HEK293 (cell line): ENCODE measurements at regions not wholly inside any gene's neighbourhood (a gene's known extent, or its start where the extent isn't known, plus 50 kb on each side); places are given as distances from the start of the nearest gene placed in this dataset.

Experiments used
- CTCF ChIA-PET: fragments of 350-600 bp; formaldehyde crosslinking; extraction: SDS; loops from one replicate; lab custom pipeline; 2021; ENCODE audit warnings: antibody characterized with exemption; lab: Yijun Ruan, JAX
- POLR2A ChIA-PET: fragments of 300-600 bp; formaldehyde crosslinking; extraction: SDS; loops from one replicate; lab custom pipeline; 2020; ENCODE audit warnings: antibody characterized with exemption, inconsistent platforms; lab: Yijun Ruan, JAX
- H3K27ac ChIP-seq: fragments of 200-500 bp; sonication (Bioruptor generic); 2 replicates; pipeline ENCODE4 v1.5.1; 2014; ENCODE audit warnings: low read depth, low read length, control low read depth, inconsistent platforms; ENCODE audit errors: extremely low read depth
- H3K36me3 ChIP-seq, 2 experiments: fragments of 200-500 bp in 1 of 2; sonication (Bioruptor generic) in 1 of 2; 1 replicate in 1 of 2; 2 replicates in 1 of 2; pipeline ENCODE4 v1.5.1; 2014 to 2017; ENCODE audit warnings: inconsistent platforms in 2 of 2, low read length in 2 of 2; ENCODE audit not compliant: control insufficient read depth in 2 of 2, insufficient read depth in 1 of 2
- H3K4me1 ChIP-seq: fragments of 200-500 bp; sonication (Bioruptor generic); 2 replicates; pipeline ENCODE4 v1.5.1; 2014; ENCODE audit warnings: mild to moderate bottlenecking, low read length, inconsistent platforms; ENCODE audit not compliant: control insufficient read depth, insufficient read depth
- H3K4me3 ChIP-seq: 2 replicates; pipeline ENCODE4 v1.5.1; 2011; ENCODE audit warnings: low read depth, mild to moderate bottlenecking, control low read depth, low read length, moderate library complexity
- H3K9me3 ChIP-seq: fragments of 200-500 bp; sonication (Bioruptor generic); 2 replicates; pipeline ENCODE4 v1.5.1; 2014; ENCODE audit warnings: low read depth, low read length, inconsistent platforms; ENCODE audit not compliant: control insufficient read depth, insufficient read depth
- KLF16 ChIP-seq: fragments of 450-650 bp; formaldehyde crosslinking; IDR thresholded peaks from 2 replicates; pipeline ENCODE4 v1.5.1; 2017; ENCODE audit warnings: missing biosample characterization, missing genetic modification characterization
- PRDM10 ChIP-seq: fragments of 450-650 bp; formaldehyde crosslinking; IDR thresholded peaks from 2 replicates; pipeline ENCODE4 v1.5.1; 2016; ENCODE audit warnings: missing biosample characterization, missing genetic modification characterization
- REST ChIP-seq: fragments of 450-650 bp; formaldehyde crosslinking; IDR thresholded peaks from 2 replicates; pipeline ENCODE4 v1.5.1; 2016; ENCODE audit warnings: missing biosample characterization, missing genetic modification characterization
- ZBTB17 ChIP-seq: fragments of 450-650 bp; formaldehyde crosslinking; IDR thresholded peaks from 2 replicates; pipeline ENCODE4 v1.5.1; 2016; ENCODE audit warnings: missing biosample characterization, missing genetic modification characterization
- ZNF138 ChIP-seq: fragments of 450-650 bp; formaldehyde crosslinking; IDR thresholded peaks from 2 replicates; pipeline ENCODE4 v1.5.1; 2016; ENCODE audit warnings: missing biosample characterization, missing genetic modification characterization, borderline replicate concordance
- ZNF169 ChIP-seq: fragments of 450-650 bp; formaldehyde crosslinking; IDR thresholded peaks from 2 replicates; pipeline ENCODE4 v1.5.1; 2016; ENCODE audit warnings: missing biosample characterization, missing genetic modification characterization
- ZNF211 ChIP-seq: fragments of 450-650 bp; formaldehyde crosslinking; IDR thresholded peaks from 2 replicates; pipeline ENCODE4 v1.5.1; 2016; ENCODE audit warnings: low read depth, missing biosample characterization, missing genetic modification characterization
- ZNF239 ChIP-seq: fragments of 450-650 bp; formaldehyde crosslinking; IDR thresholded peaks from 2 replicates; pipeline ENCODE4 v1.5.1; 2016; ENCODE audit warnings: missing biosample characterization, missing genetic modification characterization
- ZNF311 ChIP-seq: fragments of 450-650 bp; formaldehyde crosslinking; IDR thresholded peaks from 2 replicates; pipeline ENCODE4 v1.5.1; 2017; ENCODE audit warnings: missing biosample characterization, missing genetic modification characterization, borderline replicate concordance
- ZNF341 ChIP-seq: fragments of 450-650 bp; formaldehyde crosslinking; IDR thresholded peaks from 2 replicates; pipeline ENCODE4; 2016; ENCODE audit warnings: low read depth, missing biosample characterization, missing genetic modification characterization
- ZNF555 ChIP-seq: fragments of 450-650 bp; formaldehyde crosslinking; conservative IDR thresholded peaks from 2 replicates; pipeline ENCODE4 v1.5.1; 2017; ENCODE audit warnings: missing biosample characterization, mild to moderate bottlenecking, missing genetic modification characterization, inconsistent platforms
- ZNF558 ChIP-seq: fragments of 450-650 bp; formaldehyde crosslinking; IDR thresholded peaks from 2 replicates; pipeline ENCODE4 v1.5.1; 2016; ENCODE audit warnings: missing biosample characterization, missing genetic modification characterization
- ZNF596 ChIP-seq: fragments of 450-650 bp; IDR thresholded peaks from 2 replicates; pipeline ENCODE4 v1.5.0; 2018; ENCODE audit warnings: missing biosample characterization, mild to moderate bottlenecking, missing genetic modification characterization, moderate library complexity
- ZNF621 ChIP-seq: fragments of 450-650 bp; formaldehyde crosslinking; IDR thresholded peaks from 2 replicates; pipeline ENCODE4 v1.5.1; 2017; ENCODE audit warnings: missing biosample characterization, missing genetic modification characterization
- ZNF747 ChIP-seq: fragments of 450-650 bp; formaldehyde crosslinking; IDR thresholded peaks from 2 replicates; pipeline ENCODE4 v1.5.1; 2016; ENCODE audit warnings: missing biosample characterization, missing genetic modification characterization
- TF ChIP-seq, protein P1 (sequence below): fragments of 450-650 bp; formaldehyde crosslinking; IDR thresholded peaks from 2 replicates; pipeline ENCODE4 v1.5.1; 2016; ENCODE audit warnings: missing biosample characterization, missing genetic modification characterization
- TF ChIP-seq, protein P2 (sequence below): fragments of 450-650 bp; formaldehyde crosslinking; IDR thresholded peaks from 2 replicates; pipeline ENCODE4 v1.5.1; 2016; ENCODE audit warnings: missing biosample characterization, missing genetic modification characterization, borderline replicate concordance
- TF ChIP-seq, protein P3 (sequence below): fragments of 450-650 bp; formaldehyde crosslinking; IDR thresholded peaks from 2 replicates; pipeline ENCODE4 v1.5.1; 2016; ENCODE audit warnings: missing biosample characterization, missing genetic modification characterization, low read depth

DNA sequence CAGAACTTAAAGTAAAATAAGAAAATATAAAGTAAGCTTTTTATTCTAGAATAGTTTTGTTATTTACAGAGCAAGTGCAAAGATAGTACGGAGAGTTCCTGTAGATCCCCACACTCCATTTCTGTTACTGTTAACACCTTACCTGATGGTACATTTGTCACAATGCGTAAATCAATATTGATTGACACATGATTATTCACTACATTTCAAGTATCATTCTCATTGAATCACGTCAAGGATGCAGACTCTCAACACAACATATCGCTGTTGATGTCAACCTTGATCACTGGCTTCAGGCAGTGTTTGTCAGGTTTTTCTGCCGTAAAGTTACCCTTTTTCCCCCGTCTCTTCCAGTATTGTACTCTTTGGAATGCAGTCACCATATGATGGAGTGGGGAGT is 64.2 kb upstream of the WSCD1 start:
- H3K4me3 ChIP-seq, result no peak overlapping the region
- ChIA-PET CTCF (no interaction called here), POLR2A (no interaction called here)
- H3K36me3 ChIP-seq, result no peaks in the 10 kb centered on the region
- no peaks in the 10 kb centered on the region for H3K4me1 ChIP-seq
- no peak for TF ChIP-seq ZNF621 (tag by site-specific recombination)
- TF ChIP-seq ZNF341 (tag by site-specific recombination), result no peak
- TF ChIP-seq, protein P1, sequence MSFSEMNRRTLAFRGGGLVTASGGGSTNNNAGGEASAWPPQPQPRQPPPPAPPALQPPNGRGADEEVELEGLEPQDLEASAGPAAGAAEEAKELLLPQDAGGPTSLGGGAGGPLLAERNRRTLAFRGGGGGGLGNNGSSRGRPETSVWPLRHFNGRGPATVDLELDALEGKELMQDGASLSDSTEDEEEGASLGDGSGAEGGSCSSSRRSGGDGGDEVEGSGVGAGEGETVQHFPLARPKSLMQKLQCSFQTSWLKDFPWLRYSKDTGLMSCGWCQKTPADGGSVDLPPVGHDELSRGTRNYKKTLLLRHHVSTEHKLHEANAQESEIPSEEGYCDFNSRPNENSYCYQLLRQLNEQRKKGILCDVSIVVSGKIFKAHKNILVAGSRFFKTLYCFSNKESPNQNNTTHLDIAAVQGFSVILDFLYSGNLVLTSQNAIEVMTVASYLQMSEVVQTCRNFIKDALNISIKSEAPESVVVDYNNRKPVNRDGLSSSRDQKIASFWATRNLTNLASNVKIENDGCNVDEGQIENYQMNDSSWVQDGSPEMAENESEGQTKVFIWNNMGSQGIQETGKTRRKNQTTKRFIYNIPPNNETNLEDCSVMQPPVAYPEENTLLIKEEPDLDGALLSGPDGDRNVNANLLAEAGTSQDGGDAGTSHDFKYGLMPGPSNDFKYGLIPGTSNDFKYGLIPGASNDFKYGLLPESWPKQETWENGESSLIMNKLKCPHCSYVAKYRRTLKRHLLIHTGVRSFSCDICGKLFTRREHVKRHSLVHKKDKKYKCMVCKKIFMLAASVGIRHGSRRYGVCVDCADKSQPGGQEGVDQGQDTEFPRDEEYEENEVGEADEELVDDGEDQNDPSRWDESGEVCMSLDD (tag by site-specific recombination), result no peak
- no peak for TF ChIP-seq ZNF239 (tag by site-specific recombination)
- no peak for TF ChIP-seq ZNF169 (tag by site-specific recombination)
- no peak for TF ChIP-seq ZNF555 (tag by site-specific recombination)
- TF ChIP-seq KLF16, result no peak
- TF ChIP-seq ZNF596 (tag by site-specific recombination), result no peak
- TF ChIP-seq REST (tag by site-specific recombination), result no peak
- TF ChIP-seq PRDM10, result no peak
- TF ChIP-seq ZNF311 (tag by site-specific recombination), result no peak
- H3K9me3 ChIP-seq, result no peaks in the 10 kb centered on the region
- no peak overlapping the region for H3K27ac ChIP-seq

GRCh38 chr17:6011206-6011605 is 59.0 kb upstream of the WSCD1 start:
- H3K9me3 ChIP-seq, result no peaks in the 10 kb centered on the region
- H3K36me3 ChIP-seq, result no peaks in the 10 kb centered on the region
- H3K4me3 ChIP-seq, result no peak overlapping the region
- POLR2A ChIA-PET, result no interaction called here
- CTCF ChIA-PET, result no interaction called here
- no peak overlapping the region for H3K27ac ChIP-seq
- H3K4me1 ChIP-seq, result no peaks in the 10 kb centered on the region
- TF ChIP-seq ZNF138 (no peak), ZNF211 (tag by site-specific recombination) (no peak), ZBTB17 (no peak), ZNF558 (no peak), ZNF747 (tag by site-specific recombination) (no peak)
- TF ChIP-seq, protein P2, sequence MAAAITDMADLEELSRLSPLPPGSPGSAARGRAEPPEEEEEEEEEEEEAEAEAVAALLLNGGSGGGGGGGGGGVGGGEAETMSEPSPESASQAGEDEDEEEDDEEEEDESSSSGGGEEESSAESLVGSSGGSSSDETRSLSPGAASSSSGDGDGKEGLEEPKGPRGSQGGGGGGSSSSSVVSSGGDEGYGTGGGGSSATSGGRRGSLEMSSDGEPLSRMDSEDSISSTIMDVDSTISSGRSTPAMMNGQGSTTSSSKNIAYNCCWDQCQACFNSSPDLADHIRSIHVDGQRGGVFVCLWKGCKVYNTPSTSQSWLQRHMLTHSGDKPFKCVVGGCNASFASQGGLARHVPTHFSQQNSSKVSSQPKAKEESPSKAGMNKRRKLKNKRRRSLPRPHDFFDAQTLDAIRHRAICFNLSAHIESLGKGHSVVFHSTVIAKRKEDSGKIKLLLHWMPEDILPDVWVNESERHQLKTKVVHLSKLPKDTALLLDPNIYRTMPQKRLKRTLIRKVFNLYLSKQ (tag by site-specific recombination), result no peak
- TF ChIP-seq, protein P3, sequence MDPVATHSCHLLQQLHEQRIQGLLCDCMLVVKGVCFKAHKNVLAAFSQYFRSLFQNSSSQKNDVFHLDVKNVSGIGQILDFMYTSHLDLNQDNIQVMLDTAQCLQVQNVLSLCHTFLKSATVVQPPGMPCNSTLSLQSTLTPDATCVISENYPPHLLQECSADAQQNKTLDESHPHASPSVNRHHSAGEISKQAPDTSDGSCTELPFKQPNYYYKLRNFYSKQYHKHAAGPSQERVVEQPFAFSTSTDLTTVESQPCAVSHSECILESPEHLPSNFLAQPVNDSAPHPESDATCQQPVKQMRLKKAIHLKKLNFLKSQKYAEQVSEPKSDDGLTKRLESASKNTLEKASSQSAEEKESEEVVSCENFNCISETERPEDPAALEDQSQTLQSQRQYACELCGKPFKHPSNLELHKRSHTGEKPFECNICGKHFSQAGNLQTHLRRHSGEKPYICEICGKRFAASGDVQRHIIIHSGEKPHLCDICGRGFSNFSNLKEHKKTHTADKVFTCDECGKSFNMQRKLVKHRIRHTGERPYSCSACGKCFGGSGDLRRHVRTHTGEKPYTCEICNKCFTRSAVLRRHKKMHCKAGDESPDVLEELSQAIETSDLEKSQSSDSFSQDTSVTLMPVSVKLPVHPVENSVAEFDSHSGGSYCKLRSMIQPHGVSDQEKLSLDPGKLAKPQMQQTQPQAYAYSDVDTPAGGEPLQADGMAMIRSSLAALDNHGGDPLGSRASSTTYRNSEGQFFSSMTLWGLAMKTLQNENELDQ (tag by site-specific recombination), result no peak
- TF ChIP-seq, protein P1 (tag by site-specific recombination), result no peak
